Liver (tissue), 8 donors: ENCODE measurements at regions not wholly inside any gene's neighbourhood (a gene's known extent, or its start where the extent isn't known, plus 50 kb on each side); places are given as distances from the start of the nearest gene placed in this dataset.

ENCODE experiments used
- DNase-seq: peaks from one replicate; pipeline ENCODE4 v3.0.0-alpha.2; 2017; ENCODE audit warnings: low spot score
- H3K27ac ChIP-seq, 2 donors: one replicate each; pipeline ENCODE4 v1.7.0; 2013; ENCODE audit warnings: inconsistent platforms in 2 of 2, low read length in 2 of 2, control low read depth in 1 of 2, low read depth in 1 of 2, mild to moderate bottlenecking in 1 of 2
- H3K27me3 ChIP-seq, 4 donors: one replicate each; pipeline versions ENCODE4 v1.6.1 to v1.7.0; 2013; ENCODE audit warnings: low read length in 3 of 4, inconsistent platforms in 1 of 4, mild to moderate bottlenecking in 1 of 4, moderate library complexity in 1 of 4; ENCODE audit not compliant: control insufficient read depth in 4 of 4, insufficient read depth in 4 of 4
- H3K36me3 ChIP-seq, 4 donors: one replicate each; pipeline versions ENCODE4 v1.6.1 to v1.7.0; 2013; ENCODE audit warnings: low read length in 3 of 4, mild to moderate bottlenecking in 3 of 4, low read depth in 1 of 4, moderate library complexity in 1 of 4; ENCODE audit not compliant: control insufficient read depth in 4 of 4, insufficient read depth in 3 of 4
- H3K4me1 ChIP-seq, 4 donors: one replicate each; pipeline versions ENCODE4 v1.6.1 to v1.7.0; 2013; ENCODE audit warnings: low read length in 3 of 4, mild to moderate bottlenecking in 3 of 4, moderate library complexity in 1 of 4; ENCODE audit not compliant: control insufficient read depth in 4 of 4, insufficient read depth in 4 of 4
- H3K4me3 ChIP-seq, 3 donors: one replicate each; pipeline versions ENCODE4 v1.6.1 to v1.7.0; 2013; ENCODE audit warnings: low read length in 3 of 3, control low read depth in 1 of 3, low read depth in 1 of 3, mild to moderate bottlenecking in 1 of 3
- H3K9ac ChIP-seq, 2 donors: one replicate each; pipeline ENCODE4 v1.7.0; 2013; ENCODE audit warnings: low read length in 2 of 2, mild to moderate bottlenecking in 2 of 2, moderate library complexity in 2 of 2, control low read depth in 1 of 2, low read depth in 1 of 2
- H3K9me3 ChIP-seq, 4 donors: one replicate each; pipeline versions ENCODE4 v1.6.1 to v1.7.0; 2013; ENCODE audit warnings: low read length in 3 of 4; ENCODE audit not compliant: control insufficient read depth in 4 of 4
- ATF3 ChIP-seq: IDR thresholded peaks from 2 replicates; pipeline ENCODE4 v1.6.1; 2016; ENCODE audit warnings: antibody characterized with exemption
- CTCF ChIP-seq: fragments of 150-350 bp; IDR thresholded peaks from 2 replicates; pipeline ENCODE4 v1.5.1; 2017; ENCODE audit warnings: improper control_type of control experiment, low read depth, low read length; ENCODE audit not compliant: missing input control
- FOXA1 ChIP-seq: IDR thresholded peaks from 2 replicates; pipeline ENCODE4 v1.6.1; 2016; ENCODE audit warnings: antibody characterized with exemption
- FOXA2 ChIP-seq: IDR thresholded peaks from 2 replicates; pipeline ENCODE4 v1.6.1; 2016; ENCODE audit warnings: antibody characterized with exemption
- GABPA ChIP-seq, 2 donors: IDR thresholded peaks in 1 of 2; conservative IDR thresholded peaks in 1 of 2; 2 replicates each; pipeline ENCODE4 v1.6.1; 2016; ENCODE audit warnings: antibody characterized with exemption in 2 of 2, mild to moderate bottlenecking in 1 of 2, moderate library complexity in 1 of 2
- HNF4A ChIP-seq, 2 donors: conservative IDR thresholded peaks; 2 replicates each; pipeline ENCODE4 v1.6.1; 2016; ENCODE audit warnings: antibody characterized with exemption in 2 of 2, mild to moderate bottlenecking in 2 of 2
- JUND ChIP-seq, 2 donors: IDR thresholded peaks; 2 replicates each; pipeline ENCODE4 v1.6.1; 2016; ENCODE audit warnings: antibody characterized with exemption in 2 of 2
- MAX ChIP-seq: IDR thresholded peaks from 2 replicates; pipeline ENCODE4 v1.6.1; 2016; ENCODE audit warnings: antibody characterized with exemption
- NR2F2 ChIP-seq: IDR thresholded peaks from 2 replicates; pipeline ENCODE4 v1.6.1; 2016; ENCODE audit warnings: antibody characterized with exemption
- RAD21 ChIP-seq, 2 donors: IDR thresholded peaks; 2 replicates each; pipeline ENCODE4 v1.6.1; 2016; ENCODE audit warnings: antibody characterized with exemption in 2 of 2, mild to moderate bottlenecking in 2 of 2
- REST ChIP-seq: IDR thresholded peaks from 2 replicates; pipeline ENCODE4 v1.6.1; 2016; ENCODE audit warnings: antibody characterized with exemption, mild to moderate bottlenecking
- SP1 ChIP-seq: IDR thresholded peaks from 2 replicates; pipeline ENCODE4 v1.6.1; 2018; ENCODE audit warnings: antibody characterized with exemption, mild to moderate bottlenecking
- TAF1 ChIP-seq: conservative IDR thresholded peaks from 2 replicates; pipeline ENCODE4 v1.6.1; 2016; ENCODE audit warnings: antibody characterized with exemption, mild to moderate bottlenecking
- WGBS: extraction: QIAGEN DNeasy Blood & Tissue Kit; methylation state at CpG from one replicate; pipeline ENCODE4 v1.1.7; 2013; 5-methylcytosine and 5-hydroxymethylcytosine counted together
- donor health status: healthy.
- donor health status: healthy.
- donor health status: healthy.
- donor health status: healthy.
- donor health status: healthy.

GRCh38 chr1:195999022-195999421 is 609.2 kb downstream of the KCNT2 start:
- no peak overlapping the region for H3K27ac ChIP-seq
- 96% methylated on average over 2 of the region's 2 CpGs for WGBS
- H3K36me3 ChIP-seq, result no peaks in the 10 kb centered on the region

GRCh38 chr1:195981448-195982139 is 626.6 kb downstream of the KCNT2 start:
- H3K36me3 ChIP-seq, result no peaks in the 10 kb centered on the region
- H3K4me1 ChIP-seq, result no peaks in the 10 kb centered on the region
- H3K4me3 ChIP-seq, result no peak overlapping the region
- 64% methylated on average over 3 of the region's 3 CpGs for WGBS
- H3K27ac ChIP-seq, result no peak overlapping the region
- H3K27me3 ChIP-seq, result no peaks in the 10 kb centered on the region
- no peak overlapping the region for H3K9ac ChIP-seq
- H3K9me3 ChIP-seq, result no peaks in the 10 kb centered on the region
- DNase-seq, result no peak
- no peak for TF ChIP-seq RAD21 (IDR thresholded peaks at IDR 0.05)
- TF ChIP-seq CTCF, result no peak
- no peak for TF ChIP-seq NR2F2
- no peak for TF ChIP-seq SP1
- no peak for TF ChIP-seq FOXA2
- TF ChIP-seq JUND (IDR thresholded peaks at IDR 0.05), result no peak

More at GRCh38 chr1:195999022-195999421, 609.2 kb downstream of the KCNT2 start:
- no peaks in the 10 kb centered on the region for H3K4me1 ChIP-seq
- TF ChIP-seq HNF4A (conservative IDR thresholded peaks at IDR 0.05) (no peak), SP1 (no peak), TAF1 (no peak), GABPA (IDR thresholded peaks at IDR 0.05 in 1 of 2, conservative IDR thresholded peaks at IDR 0.05 in 1 of 2) (no peak), ATF3 (no peak), FOXA1 (no peak), FOXA2 (no peak)
- H3K9me3 ChIP-seq, result no peaks in the 10 kb centered on the region
- DNase-seq, result no peak
- no peaks in the 10 kb centered on the region for H3K27me3 ChIP-seq
- no peak overlapping the region for H3K4me3 ChIP-seq
- H3K9ac ChIP-seq, result no peak overlapping the region

- no peak for DNase-seq
- H3K27ac ChIP-seq, result no peak overlapping the region
- no peaks in the 10 kb centered on the region for H3K27me3 ChIP-seq
- H3K4me1 ChIP-seq, result no peaks in the 10 kb centered on the region
- H3K36me3 ChIP-seq, result no peaks in the 10 kb centered on the region
- H3K9me3 ChIP-seq, result no peaks in the 10 kb centered on the region
- H3K9ac ChIP-seq, result no peak overlapping the region
- H3K4me3 ChIP-seq, result no peak overlapping the region
- WGBS, result 75% methylated on average over 1 of the region's 1 CpG
- TF ChIP-seq JUND (IDR thresholded peaks at IDR 0.05), result no peak
- TF ChIP-seq RAD21 (IDR thresholded peaks at IDR 0.05), result no peak
- no peak for TF ChIP-seq TAF1
- no peak for TF ChIP-seq REST
- TF ChIP-seq MAX, result no peak
- no peak for TF ChIP-seq FOXA1
- no peak for TF ChIP-seq CTCF
- no peak for TF ChIP-seq HNF4A (conservative IDR thresholded peaks at IDR 0.05)
- no peak for TF ChIP-seq FOXA2
Measured at GRCh38 chr1:195979646-195980045, 628.6 kb downstream of the KCNT2 start.
